ENCODE measurements at regions not wholly inside any gene's neighbourhood (a gene's known extent, or its start where the extent isn't known, plus 50 kb on each side); places are given as distances from the start of the nearest gene placed in this dataset.

- no peaks in the 10 kb centered on the region for H3F3A ChIP-seq (ENCODE audit: insufficient read depth, low read length)
- no peaks in the 10 kb centered on the region for H3K27me3 ChIP-seq (ENCODE audit: insufficient read depth, low read length)
Observed at GRCh38 chr2:204032301-204032700, 95.7 kb downstream of the ICOS start.

GRCh38 chr2:204033611-204034495, 97.3 kb downstream of the ICOS start:
- Histone ChIP-seq H3K4me1 (ENCODE audit: insufficient read depth, low read length, severe bottlenecking) (no peaks in the 10 kb centered on the region), H3K36me3 (ENCODE audit: insufficient read depth, low read length) (no peaks in the 10 kb centered on the region), H3K27ac (ENCODE audit: low read depth, low read length, poor library complexity, severe bottlenecking) (no peak overlapping the region), H3K4me2 (ENCODE audit: low read length) (no peak overlapping the region), H3F3A (ENCODE audit: insufficient read depth, low read length) (no peaks in the 10 kb centered on the region), H3K27me3 (ENCODE audit: insufficient read depth, low read length) (no peaks in the 10 kb centered on the region), H4K20me1 (ENCODE audit: insufficient read depth, low read length) (no peaks in the 10 kb centered on the region), H3K9ac (ENCODE audit: low read length) (no peak overlapping the region), H3K79me2 (ENCODE audit: insufficient read depth, low read length) (no peaks in the 10 kb centered on the region), H3K9me3 (ENCODE audit: low read length) (no peaks in the 10 kb centered on the region), H3K4me3 (ENCODE audit: low read depth, low read length, poor library complexity, severe bottlenecking) (no peak overlapping the region), H3K9me2 (ENCODE audit: low read depth, low read length) (no peaks in the 10 kb centered on the region), H2AFZ (ENCODE audit: low read length) (no peak overlapping the region)
- no peak for TF ChIP-seq CTCF (IDR thresholded peaks at IDR 0.05; ENCODE audit: low read length)
- TF ChIP-seq EZH2 (IDR thresholded peaks at IDR 0.05; ENCODE audit: borderline replicate concordance, low read length), result no peak

More at GRCh38 chr2:204032301-204032700, 95.7 kb downstream of the ICOS start:
- no peaks in the 10 kb centered on the region for H3K4me1 ChIP-seq (ENCODE audit: insufficient read depth, low read length, severe bottlenecking)
- no peak overlapping the region for H2AFZ ChIP-seq (ENCODE audit: low read length)
- H3K4me2 ChIP-seq (ENCODE audit: low read length), result no peak overlapping the region
- no peaks in the 10 kb centered on the region for H3K9me2 ChIP-seq (ENCODE audit: low read depth, low read length)
- H3K36me3 ChIP-seq (ENCODE audit: insufficient read depth, low read length), result no peaks in the 10 kb centered on the region
- no peak overlapping the region for H3K4me3 ChIP-seq (ENCODE audit: low read depth, low read length, poor library complexity, severe bottlenecking)
- H4K20me1 ChIP-seq (ENCODE audit: insufficient read depth, low read length), result no peaks in the 10 kb centered on the region
- H3K9ac ChIP-seq (ENCODE audit: low read length), result no peak overlapping the region
- no peaks in the 10 kb centered on the region for H3K9me3 ChIP-seq (ENCODE audit: low read length)
- TF ChIP-seq EZH2 (IDR thresholded peaks at IDR 0.05; ENCODE audit: borderline replicate concordance, low read length), result no peak
- no peak for TF ChIP-seq CTCF (IDR thresholded peaks at IDR 0.05; ENCODE audit: low read length)
- no peaks in the 10 kb centered on the region for H3K79me2 ChIP-seq (ENCODE audit: insufficient read depth, low read length)
- no peak overlapping the region for H3K27ac ChIP-seq (ENCODE audit: low read depth, low read length, poor library complexity, severe bottlenecking)

GRCh38 chr2:204036706-204037105, 100.1 kb downstream of the ICOS start:
- no peaks in the 10 kb centered on the region for H3K9me3 ChIP-seq (ENCODE audit: low read length)
- H3K79me2 ChIP-seq (ENCODE audit: insufficient read depth, low read length), result no peaks in the 10 kb centered on the region
- H3K9me2 ChIP-seq (ENCODE audit: low read depth, low read length), result no peaks in the 10 kb centered on the region
- no peak overlapping the region for H3K4me3 ChIP-seq (ENCODE audit: low read depth, low read length, poor library complexity, severe bottlenecking)
- H3K36me3 ChIP-seq (ENCODE audit: insufficient read depth, low read length), result no peaks in the 10 kb centered on the region
- no peaks in the 10 kb centered on the region for H4K20me1 ChIP-seq (ENCODE audit: insufficient read depth, low read length)
- TF ChIP-seq CTCF (IDR thresholded peaks at IDR 0.05; ENCODE audit: low read length) (no peak), EZH2 (IDR thresholded peaks at IDR 0.05; ENCODE audit: borderline replicate concordance, low read length) (no peak)
- no peak overlapping the region for H2AFZ ChIP-seq (ENCODE audit: low read length)
- no peak overlapping the region for H3K4me2 ChIP-seq (ENCODE audit: low read length)
- no peak overlapping the region for H3K27ac ChIP-seq (ENCODE audit: low read depth, low read length, poor library complexity, severe bottlenecking)
- no peaks in the 10 kb centered on the region for H3F3A ChIP-seq (ENCODE audit: insufficient read depth, low read length)
- no peaks in the 10 kb centered on the region for H3K27me3 ChIP-seq (ENCODE audit: insufficient read depth, low read length)
- no peak overlapping the region for H3K9ac ChIP-seq (ENCODE audit: low read length)
- no peaks in the 10 kb centered on the region for H3K4me1 ChIP-seq (ENCODE audit: insufficient read depth, low read length, severe bottlenecking)
